ENCODE measurements at regions not wholly inside any gene's neighbourhood (a gene's known extent, or its start where the extent isn't known, plus 50 kb on each side); places are given as distances from the start of the nearest gene placed in this dataset.
A peak's percentile ranks its signal among the peaks of the same experiment; 100 is the strongest.

DNA sequence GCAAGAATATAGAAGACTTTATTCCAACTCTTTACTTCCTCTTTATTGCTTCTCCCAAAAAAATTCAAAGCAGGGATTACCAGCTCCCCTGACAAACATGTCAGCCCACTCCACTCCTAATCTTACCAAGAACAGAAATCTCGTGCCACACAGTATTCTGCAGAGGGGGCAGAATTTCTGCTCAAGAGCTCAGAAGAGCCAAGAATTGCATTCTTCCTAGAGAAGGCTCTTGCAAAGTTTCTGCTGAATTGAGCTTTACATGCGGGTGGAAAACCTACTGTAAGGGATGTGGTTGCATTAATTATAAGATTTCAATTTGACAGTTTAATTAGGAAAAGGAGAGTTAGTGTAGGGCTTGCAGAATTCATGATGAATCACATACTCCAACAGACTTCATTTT is 428.5 kb downstream of the CETN3 start:
- TF ChIP-seq, protein P1, sequence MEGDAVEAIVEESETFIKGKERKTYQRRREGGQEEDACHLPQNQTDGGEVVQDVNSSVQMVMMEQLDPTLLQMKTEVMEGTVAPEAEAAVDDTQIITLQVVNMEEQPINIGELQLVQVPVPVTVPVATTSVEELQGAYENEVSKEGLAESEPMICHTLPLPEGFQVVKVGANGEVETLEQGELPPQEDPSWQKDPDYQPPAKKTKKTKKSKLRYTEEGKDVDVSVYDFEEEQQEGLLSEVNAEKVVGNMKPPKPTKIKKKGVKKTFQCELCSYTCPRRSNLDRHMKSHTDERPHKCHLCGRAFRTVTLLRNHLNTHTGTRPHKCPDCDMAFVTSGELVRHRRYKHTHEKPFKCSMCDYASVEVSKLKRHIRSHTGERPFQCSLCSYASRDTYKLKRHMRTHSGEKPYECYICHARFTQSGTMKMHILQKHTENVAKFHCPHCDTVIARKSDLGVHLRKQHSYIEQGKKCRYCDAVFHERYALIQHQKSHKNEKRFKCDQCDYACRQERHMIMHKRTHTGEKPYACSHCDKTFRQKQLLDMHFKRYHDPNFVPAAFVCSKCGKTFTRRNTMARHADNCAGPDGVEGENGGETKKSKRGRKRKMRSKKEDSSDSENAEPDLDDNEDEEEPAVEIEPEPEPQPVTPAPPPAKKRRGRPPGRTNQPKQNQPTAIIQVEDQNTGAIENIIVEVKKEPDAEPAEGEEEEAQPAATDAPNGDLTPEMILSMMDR (IDR thresholded peaks at IDR 0.05; ENCODE audit: insufficient read depth, low read depth, low read length, missing control alignments), result no peak
- H3K4me3 ChIP-seq (ENCODE audit: low read length), result no peak overlapping the region
- no peak for DNase-seq (ENCODE audit: low read depth)

DNA sequence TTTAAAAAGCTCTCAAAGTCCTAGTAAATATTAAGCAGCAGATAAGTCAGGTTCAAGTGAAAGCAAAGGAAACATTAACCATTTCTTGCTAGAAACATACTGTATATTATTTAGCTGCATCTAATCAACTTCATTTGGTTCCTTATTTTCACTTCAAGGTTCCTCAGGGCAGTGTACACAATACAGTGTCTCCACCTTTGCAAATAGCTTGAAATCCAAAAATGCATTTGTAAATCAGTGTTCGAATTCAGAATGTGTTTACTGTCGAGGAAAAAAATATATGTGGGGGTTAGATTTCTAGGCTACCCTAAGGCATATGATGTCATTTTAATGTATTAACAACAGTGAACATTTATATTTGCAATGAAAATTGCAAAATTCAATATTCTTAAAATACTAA is 436.0 kb downstream of the CETN3 start:
- no peak for DNase-seq (ENCODE audit: low read depth)
- no peak overlapping the region for H3K4me3 ChIP-seq (ENCODE audit: low read length)
- TF ChIP-seq, protein P1 (IDR thresholded peaks at IDR 0.05; ENCODE audit: insufficient read depth, low read depth, low read length, missing control alignments), result no peak

DNA sequence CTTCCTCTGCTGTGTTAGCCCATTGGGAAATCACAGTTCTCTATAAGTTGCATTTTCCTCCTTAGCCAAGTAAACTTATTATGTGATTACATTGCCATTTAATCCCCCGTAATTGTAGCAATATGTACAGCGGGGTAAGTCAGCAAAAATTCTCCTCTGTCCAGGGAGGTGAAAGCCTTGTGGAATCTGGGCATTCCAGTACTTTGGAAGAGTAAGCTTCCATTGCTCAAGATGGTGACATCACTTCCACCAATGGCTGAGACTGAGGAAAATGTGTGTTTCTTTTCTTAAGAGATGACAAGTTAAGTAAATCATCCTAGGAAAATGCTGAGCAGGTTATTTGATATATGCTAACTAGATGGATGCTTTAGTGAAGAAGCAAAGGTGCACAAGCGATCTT is 436.7 kb downstream of the CETN3 start:
- H3K4me3 ChIP-seq (ENCODE audit: low read length), result no peak overlapping the region
- TF ChIP-seq, protein P1 (IDR thresholded peaks at IDR 0.05; ENCODE audit: insufficient read depth, low read depth, low read length, missing control alignments), result no peak
- peak; percentile 61 for DNase-seq (ENCODE audit: low read depth)

DNA sequence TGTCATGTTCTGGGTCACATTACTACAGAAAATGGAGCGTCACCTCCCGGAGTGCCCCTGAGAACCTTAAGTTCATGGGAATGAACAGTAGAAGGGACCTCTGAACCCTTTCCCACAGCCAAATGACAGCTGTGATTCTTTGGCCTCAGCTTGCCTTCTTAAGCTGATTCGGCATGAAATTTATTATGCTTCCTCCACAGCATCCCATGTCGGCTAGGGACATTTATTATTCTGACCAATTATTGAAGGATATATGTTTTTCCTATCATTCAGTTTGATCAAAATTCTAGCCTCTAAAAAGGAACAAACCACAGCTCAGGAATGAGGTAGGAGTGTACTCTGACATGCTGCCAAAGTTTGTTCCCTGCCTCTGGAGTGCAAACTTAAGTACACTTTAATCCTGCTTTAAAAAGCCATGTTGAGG is 440.6 kb downstream of the CETN3 start:
- TF ChIP-seq, protein P1 (IDR thresholded peaks at IDR 0.05; ENCODE audit: insufficient read depth, low read depth, low read length, missing control alignments), result no peak
- H3K4me3 ChIP-seq (ENCODE audit: low read length), result no peak overlapping the region
- DNase-seq (ENCODE audit: low read depth), result no peak

DNA sequence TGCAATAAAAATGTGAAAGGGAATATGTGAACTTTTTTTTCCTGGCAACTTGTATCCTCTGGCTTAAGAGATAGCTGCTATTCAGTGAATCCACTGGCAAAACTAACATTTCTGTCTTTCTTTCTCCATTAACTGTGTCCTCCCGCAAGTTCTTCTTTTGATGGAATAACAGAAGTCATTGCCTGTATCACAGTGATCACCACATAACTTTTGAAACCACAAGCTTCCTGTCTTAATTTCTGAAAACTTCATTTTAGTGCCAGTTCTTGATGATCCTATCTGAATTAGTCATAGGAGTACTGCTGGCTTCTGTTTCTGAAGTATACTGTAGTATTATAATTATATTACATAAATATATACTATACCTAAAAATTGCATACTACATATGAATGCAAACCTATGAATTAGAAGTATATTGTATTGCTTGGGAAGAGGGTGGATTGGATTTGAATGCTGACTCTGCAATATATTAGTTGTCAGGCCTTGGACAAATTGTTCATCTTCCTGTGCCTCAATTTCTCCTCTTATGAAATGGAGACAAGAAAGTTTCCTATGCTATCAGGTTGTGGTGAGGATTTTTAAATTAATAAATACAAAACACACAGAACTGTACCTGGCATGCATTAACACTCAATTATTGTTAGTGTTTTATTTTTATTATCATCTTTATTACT is 441.6 kb downstream of the CETN3 start:
- DNase-seq (ENCODE audit: low read depth), result no peak
- TF ChIP-seq, protein P1 (IDR thresholded peaks at IDR 0.05; ENCODE audit: insufficient read depth, low read depth, low read length, missing control alignments), result no peak
- H3K4me3 ChIP-seq (ENCODE audit: low read length), result no peak overlapping the region

DNA sequence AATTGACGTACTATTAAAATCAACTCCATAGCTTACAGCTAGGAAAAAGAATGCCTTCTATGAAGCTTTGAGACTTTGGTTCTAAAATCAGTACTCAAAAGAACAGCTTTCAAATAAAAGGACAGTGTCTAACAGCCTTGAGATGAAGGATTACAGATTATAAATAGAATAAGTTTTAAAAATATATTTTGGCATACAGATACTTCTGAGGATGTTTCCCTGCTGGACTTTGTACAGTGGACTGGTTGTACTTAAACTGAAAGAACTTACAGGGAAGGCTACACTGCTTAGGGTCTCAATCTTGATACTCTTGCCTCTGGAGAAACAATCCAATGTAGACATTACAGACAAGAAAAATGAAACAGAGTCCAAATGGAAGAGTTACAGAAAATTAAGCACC is 452.7 kb downstream of the CETN3 start:
- TF ChIP-seq, protein P1 (IDR thresholded peaks at IDR 0.05; ENCODE audit: insufficient read depth, low read depth, low read length, missing control alignments), result no peak
- no peak for DNase-seq (ENCODE audit: low read depth)
- H3K4me3 ChIP-seq (ENCODE audit: low read length), result no peak overlapping the region

DNA sequence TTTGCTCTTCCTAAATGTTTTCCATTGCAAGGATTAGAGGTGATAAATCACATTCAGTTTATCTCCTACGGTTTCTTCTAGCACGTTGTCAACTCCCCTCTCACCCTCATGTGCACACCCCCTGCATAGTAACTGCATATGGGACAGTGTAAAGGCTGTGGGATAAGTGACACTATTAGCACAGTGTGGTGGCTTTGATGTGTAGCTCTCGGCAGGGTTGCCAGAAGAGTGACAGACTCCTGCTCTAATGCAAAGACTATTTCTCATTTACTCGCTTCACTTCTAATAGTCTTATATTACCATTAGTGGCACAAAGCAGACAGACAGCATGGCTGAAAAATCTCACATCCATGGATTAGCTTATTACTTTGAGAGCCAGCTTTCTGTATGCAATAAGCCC is 454.6 kb downstream of the CETN3 start:
- TF ChIP-seq, protein P1 (IDR thresholded peaks at IDR 0.05; ENCODE audit: insufficient read depth, low read depth, low read length, missing control alignments), result no peak
- DNase-seq (ENCODE audit: low read depth), result no peak
- no peak overlapping the region for H3K4me3 ChIP-seq (ENCODE audit: low read length)
